ENCODE measurements at regions not wholly inside any gene's neighbourhood (a gene's known extent, or its start where the extent isn't known, plus 50 kb on each side); places are given as distances from the start of the nearest gene placed in this dataset.

GRCh38 chr3:42037318-42037945, 53.7 kb upstream of the TRAK1 start:
- no peak for DNase-seq

DNA sequence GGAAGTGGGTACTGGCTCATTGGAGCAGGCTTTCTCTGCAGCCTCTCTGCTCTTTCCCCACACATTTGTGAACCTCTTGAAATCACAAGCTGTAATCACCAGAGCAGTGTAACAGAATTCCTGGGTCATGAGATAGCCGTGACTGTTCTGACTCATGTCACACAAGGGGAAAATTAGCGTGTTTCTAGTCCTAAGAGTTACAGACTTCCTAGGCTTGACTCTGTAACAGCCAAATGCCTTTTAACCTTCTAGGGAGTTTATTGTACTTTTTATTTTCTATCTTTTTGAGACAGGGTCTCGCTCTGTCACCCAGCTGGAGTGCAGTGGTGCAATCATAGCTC, 54.7 kb upstream of the TRAK1 start:
- no peak for DNase-seq

DNA sequence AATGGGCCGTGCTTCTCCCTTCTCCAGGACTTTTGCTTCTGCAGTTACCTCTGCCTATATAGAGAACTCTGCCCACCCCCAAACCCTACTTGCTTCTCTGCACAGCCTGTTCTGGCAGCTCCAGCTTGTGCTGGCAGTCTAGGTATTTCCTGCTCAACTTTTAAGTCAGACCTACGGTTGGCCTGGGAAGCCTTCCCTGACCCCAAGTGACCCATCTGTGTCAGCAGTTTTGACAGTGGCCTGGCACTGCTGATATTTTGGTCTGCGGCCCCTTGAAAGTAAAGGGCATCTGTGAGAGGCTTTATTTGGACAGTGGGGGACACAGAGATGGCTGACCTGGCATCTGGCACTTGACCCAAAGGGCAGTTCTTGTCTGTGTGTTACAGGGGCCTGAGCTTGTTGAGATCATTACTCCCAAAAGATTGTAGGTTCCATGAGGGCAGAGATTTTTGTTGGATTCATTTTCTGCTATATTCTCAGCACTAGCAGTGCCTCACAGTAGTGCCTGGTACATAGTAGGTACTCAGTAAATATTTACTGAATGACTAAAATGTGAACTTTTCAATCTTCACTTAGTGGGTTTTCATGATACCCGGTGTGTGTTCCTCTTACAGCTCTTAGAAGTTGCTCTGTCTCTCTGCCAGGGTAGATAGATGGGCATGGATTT, 55.2 kb upstream of the TRAK1 start:
- DNase-seq: no peak

GRCh38 chr3:42035007-42035406, 56.1 kb upstream of the TRAK1 start:
- no peak for DNase-seq

- no peak for DNase-seq
Observed at GRCh38 chr3:42033741-42034140, 57.4 kb upstream of the TRAK1 start.

GRCh38 chr3:42032693-42033349, 58.3 kb upstream of the TRAK1 start:
- peak; percentile 97 for DNase-seq

GRCh38 chr3:42031808-42032480, 59.2 kb upstream of the TRAK1 start:
- DNase-seq: peak; percentile 84

- no peak for DNase-seq
Observed at GRCh38 chr3:42028474-42028873, 62.7 kb upstream of the TRAK1 start.

GRCh38 chr3:42027571-42027970, 63.6 kb upstream of the TRAK1 start:
- DNase-seq: no peak

- peak; percentile 98 for DNase-seq
Observed at GRCh38 chr3:42025370-42026138, 63.7 kb upstream of the ULK4 start.

DNA sequence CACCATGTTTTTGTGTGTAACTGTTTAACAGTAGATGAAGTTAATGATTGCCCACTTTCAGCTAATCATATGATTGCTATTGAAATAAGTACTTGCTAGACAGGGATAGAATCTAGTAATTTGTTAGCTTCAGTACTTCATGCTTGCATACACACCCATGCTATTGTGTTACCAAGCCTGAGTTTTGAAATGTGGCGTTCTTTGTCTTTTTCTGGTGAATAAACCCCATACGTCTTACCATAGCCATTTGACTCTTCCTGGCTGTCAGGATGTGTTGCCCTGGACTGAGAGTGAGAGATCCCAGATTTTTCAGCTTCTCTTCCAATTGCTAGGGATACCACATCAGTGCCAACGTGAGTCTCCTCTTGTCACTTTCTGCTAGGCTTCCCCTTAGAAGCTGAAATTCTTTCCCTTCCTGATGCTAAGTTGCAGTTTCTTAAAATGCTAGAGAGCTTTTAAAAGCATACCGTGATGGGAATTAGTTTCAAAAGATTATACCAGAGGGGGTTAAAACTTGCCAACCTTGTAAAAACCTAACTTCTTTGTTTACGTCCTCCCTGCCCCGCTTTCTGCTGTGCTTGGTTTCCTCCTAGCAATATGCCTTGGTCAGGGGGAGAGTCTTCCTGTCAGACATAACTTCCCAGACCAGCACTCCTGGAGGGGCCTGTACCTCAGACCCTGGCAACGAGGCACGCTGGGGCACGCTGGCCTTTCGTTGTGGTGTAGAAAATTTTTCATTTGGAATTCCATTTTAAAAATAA, 62.9 kb upstream of the ULK4 start:
- no peak for DNase-seq

DNA sequence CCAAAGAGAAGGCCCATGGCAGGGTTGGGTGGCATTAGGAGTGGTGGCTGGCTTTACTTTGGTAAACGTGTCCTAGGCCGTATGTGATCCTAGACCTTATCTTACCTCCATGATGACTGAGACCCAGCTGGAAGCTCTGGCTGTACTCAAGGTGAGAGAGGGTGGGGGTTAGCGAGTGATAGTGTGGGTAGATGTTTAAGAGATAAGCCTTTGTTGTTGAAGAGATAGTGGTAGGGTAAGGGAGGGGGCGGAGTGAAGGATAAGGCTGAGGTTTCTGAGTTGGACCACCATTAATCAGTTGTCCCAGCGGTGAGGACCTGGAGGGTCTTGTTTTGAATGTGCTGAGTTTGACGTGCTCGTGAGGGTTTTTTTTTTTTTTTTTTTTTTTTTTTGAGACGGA, 61.5 kb upstream of the ULK4 start:
- peak; percentile 35 for DNase-seq

DNA sequence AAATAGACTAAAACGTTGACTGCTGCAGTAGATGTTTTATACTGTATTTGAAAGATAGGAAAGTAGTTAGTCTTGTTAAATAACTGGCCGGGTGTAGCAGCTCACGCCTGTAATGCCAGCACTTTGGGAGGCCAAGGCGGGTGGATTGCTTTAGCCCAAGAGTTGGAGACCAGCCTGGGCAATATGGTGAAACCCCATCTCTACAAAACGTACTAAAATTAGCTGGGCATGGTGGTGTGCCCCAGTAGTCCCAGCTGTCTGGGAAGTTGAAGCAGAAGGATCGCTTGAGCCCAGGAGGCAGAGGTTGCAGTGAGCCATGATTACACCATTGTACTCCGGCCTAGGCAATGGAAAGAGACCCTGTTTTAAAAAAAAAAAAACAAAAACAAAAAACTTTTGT, 60.5 kb upstream of the ULK4 start:
- no peak for DNase-seq

GRCh38 chr3:42020684-42021307, 58.9 kb upstream of the ULK4 start:
- DNase-seq: no peak

DNA sequence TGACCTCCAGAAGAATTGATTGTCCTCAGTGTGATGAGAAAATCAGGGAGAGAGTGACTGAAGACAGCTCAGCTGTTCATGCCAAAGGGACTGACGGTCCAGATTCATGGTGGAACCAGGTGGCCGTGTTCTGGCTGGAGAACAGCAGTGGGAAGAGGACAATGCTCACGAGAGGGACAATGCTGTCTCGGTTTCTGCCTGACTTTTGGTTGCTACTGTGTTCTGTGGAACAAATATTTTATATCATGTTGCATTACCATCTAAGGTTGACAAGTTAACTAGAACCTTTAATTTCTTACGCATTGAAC, 58.0 kb upstream of the ULK4 start:
- DNase-seq: no peak

- no peak for DNase-seq
Observed at GRCh38 chr3:42019144-42019952, 57.4 kb upstream of the ULK4 start.

GRCh38 chr3:42014921-42015533, 53.1 kb upstream of the ULK4 start:
- DNase-seq: peak; percentile 84

- DNase-seq: peak; percentile 40
Observed at GRCh38 chr3:42014458-42014920, 52.6 kb upstream of the ULK4 start.

DNA sequence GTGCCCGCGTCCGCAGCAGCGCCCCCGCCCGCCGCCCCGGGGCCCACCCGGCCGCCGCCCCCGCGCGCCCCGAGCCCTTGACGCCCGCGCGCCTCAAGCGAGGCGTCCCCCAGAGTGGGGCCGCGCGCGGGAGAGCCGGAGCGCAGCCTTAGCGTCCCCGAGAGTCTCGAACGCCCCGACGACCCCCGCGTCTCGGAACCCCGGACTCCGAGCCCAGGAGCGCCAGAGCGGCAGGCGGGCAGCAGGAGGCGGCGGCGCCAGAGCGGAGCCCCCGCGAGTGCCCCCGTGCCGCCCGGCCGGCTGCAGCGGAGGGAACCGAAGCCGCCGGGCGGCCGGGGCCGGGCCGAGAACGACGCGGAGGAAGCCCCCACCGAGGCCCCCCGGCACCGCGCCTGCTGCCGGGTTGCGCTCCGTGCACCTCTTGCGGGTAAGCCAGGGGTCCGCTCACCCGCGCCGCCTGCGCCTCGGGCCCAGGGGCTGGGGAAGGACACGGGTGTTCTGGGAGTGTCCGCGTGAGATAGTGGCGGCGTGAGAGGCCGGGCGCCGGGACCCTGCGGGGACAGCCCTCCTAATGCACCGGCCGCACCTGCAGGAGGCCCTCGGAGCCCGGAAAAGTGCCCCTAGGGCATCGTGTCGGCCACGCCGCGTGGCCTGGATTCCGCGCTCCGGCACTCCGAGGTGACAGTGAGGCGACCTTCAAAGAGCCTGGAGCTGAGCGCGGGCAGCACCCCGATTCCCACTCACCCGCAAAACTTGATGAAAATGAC, 52.0 kb upstream of the ULK4 start:
- DNase-seq: peak; percentile 37

All from NCI-H82 (cell line).